Bronchial epithelial cell (primary cell): ENCODE measurements at regions not wholly inside any gene's neighbourhood (a gene's known extent, or its start where the extent isn't known, plus 50 kb on each side); places are given as distances from the start of the nearest gene placed in this dataset.

Source experiments
- DNase-seq: peaks from one replicate; pipeline ENCODE4 v3.0.0-alpha.2; 2010; ENCODE audit warnings: low read depth
- FAIRE-seq: peaks from 2 replicates; lab custom pipeline; 2011; peaks lifted over from hg19 to GRCh38; lab: Jason Lieb, UNC
- H3K27me3 ChIP-seq: 2 replicates; pipeline ENCODE4 v1.5.1; 2011; ENCODE audit warnings: low read length; ENCODE audit not compliant: control insufficient read depth, insufficient read depth
- H3K36me3 ChIP-seq: 2 replicates; pipeline ENCODE4 v1.5.1; 2011; ENCODE audit warnings: low read length; ENCODE audit not compliant: control insufficient read depth, insufficient read depth
- H3K4me3 ChIP-seq: 2 replicates; pipeline ENCODE4 v1.5.1; 2011; ENCODE audit warnings: mild to moderate bottlenecking, low read depth, low read length, control low read depth
- TF ChIP-seq, protein P1 (sequence below): IDR thresholded peaks from 2 replicates; pipeline ENCODE4 v1.5.1; 2011; ENCODE audit warnings: mild to moderate bottlenecking, moderate library complexity, low read length, control low read depth, inconsistent platforms; ENCODE audit not compliant: insufficient read depth, severe bottlenecking

DNA sequence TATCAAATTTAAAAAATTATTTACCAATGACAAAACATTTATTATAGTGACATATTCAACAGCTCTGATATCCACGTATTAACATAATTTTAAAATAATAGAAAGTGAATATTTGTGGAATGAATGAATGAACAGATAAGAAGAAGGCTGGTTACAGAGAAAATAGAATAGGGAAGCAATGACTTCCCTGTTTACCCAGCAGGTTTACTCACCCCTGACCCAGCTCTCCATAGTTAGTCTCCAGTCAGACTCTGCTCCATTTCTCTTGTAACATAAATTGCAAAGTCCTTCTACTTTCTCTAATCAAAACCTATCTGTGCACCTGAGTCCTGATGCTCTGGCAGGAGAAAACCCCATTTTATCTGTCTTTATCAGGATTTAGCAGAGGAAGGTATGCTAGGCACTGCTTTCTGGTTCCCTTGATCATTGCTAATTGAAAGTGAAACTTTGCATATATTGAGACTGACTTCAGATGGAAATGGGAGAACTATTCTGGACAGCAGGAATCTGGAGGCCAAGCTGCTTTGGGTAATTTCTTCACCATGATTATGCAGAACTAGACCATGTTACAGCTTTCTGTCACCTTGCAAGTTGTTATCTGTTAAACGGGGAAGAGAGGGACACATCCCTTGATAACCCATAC, 363.0 kb downstream of the FAT4 start:
- TF ChIP-seq, protein P1, sequence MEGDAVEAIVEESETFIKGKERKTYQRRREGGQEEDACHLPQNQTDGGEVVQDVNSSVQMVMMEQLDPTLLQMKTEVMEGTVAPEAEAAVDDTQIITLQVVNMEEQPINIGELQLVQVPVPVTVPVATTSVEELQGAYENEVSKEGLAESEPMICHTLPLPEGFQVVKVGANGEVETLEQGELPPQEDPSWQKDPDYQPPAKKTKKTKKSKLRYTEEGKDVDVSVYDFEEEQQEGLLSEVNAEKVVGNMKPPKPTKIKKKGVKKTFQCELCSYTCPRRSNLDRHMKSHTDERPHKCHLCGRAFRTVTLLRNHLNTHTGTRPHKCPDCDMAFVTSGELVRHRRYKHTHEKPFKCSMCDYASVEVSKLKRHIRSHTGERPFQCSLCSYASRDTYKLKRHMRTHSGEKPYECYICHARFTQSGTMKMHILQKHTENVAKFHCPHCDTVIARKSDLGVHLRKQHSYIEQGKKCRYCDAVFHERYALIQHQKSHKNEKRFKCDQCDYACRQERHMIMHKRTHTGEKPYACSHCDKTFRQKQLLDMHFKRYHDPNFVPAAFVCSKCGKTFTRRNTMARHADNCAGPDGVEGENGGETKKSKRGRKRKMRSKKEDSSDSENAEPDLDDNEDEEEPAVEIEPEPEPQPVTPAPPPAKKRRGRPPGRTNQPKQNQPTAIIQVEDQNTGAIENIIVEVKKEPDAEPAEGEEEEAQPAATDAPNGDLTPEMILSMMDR = no peak
- H3K4me3 ChIP-seq = no peak overlapping the region
- no peak for DNase-seq
- FAIRE-seq = no peak
- H3K36me3 ChIP-seq = no peaks in the 10 kb centered on the region
- H3K27me3 ChIP-seq = no peaks in the 10 kb centered on the region

GRCh38 chr4:125679989-125680388, 365.2 kb downstream of the FAT4 start:
- FAIRE-seq = peak; percentile 23
- TF ChIP-seq, protein P1 = no peak
- Histone ChIP-seq H3K36me3 (no peaks in the 10 kb centered on the region), H3K27me3 (no peaks in the 10 kb centered on the region), H3K4me3 (no peak overlapping the region)
- no peak for DNase-seq

DNA sequence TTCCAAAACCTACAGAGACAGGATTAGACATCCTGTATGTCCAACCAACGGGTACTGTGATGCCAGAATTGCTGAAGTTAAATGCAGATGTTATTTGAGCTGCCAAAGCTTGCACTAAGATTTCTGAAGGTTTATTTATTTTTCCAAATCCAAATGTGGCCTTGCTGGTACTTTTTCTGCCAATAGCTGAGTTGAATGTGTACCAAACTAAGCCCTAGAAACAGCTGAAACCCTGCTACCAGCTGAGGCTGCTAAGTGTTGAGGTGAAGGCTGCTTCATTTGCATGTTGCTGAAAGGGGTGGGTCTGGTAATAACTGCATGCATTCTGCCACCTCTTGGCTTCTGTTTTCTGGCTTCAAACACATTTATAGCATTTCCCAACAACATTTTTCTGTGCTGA, 366.5 kb downstream of the FAT4 start:
- no peak for FAIRE-seq

DNA sequence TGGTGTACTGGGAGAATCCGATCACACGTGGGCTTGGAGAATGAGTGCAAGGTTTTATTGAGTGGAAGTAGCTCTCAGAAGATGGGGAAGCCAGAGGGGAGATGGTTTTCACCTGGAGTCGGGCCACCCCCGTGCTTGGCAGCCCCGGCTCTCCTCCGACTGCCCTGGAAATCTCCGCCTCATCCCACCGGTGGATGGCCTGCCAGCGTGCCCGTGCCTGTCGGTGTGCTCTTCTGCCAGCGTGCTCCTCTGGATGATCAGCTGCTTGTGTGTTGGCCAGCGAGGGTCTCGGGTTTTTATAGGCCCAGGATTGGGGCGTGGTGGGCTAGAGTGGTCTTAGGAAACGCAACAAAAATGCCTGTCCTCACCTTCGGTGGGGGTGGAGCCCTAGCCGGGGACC, 368.0 kb downstream of the FAT4 start:
- DNase-seq = no peak
- Histone ChIP-seq H3K27me3 (no peaks in the 10 kb centered on the region), H3K36me3 (no peaks in the 10 kb centered on the region), H3K4me3 (no peak overlapping the region)
- FAIRE-seq = no peak
- TF ChIP-seq, protein P1 = no peak

More for the DNA sequence above, 366.5 kb downstream of the FAT4 start:
- TF ChIP-seq, protein P1 = no peak
- Histone ChIP-seq H3K27me3 (no peaks in the 10 kb centered on the region), H3K4me3 (no peak overlapping the region), H3K36me3 (no peaks in the 10 kb centered on the region)
- DNase-seq = no peak

GRCh38 chr4:125688841-125689240, 374.1 kb downstream of the FAT4 start:
- DNase-seq (no peak), FAIRE-seq (no peak)
- TF ChIP-seq, protein P1 = no peak
- H3K4me3 ChIP-seq = no peak overlapping the region
- H3K36me3 ChIP-seq = no peaks in the 10 kb centered on the region
- no peaks in the 10 kb centered on the region for H3K27me3 ChIP-seq

GRCh38 chr4:125689805-125690204, 375.1 kb downstream of the FAT4 start:
- DNase-seq (no peak), FAIRE-seq (no peak)
- Histone ChIP-seq H3K4me3 (no peak overlapping the region), H3K27me3 (no peaks in the 10 kb centered on the region), H3K36me3 (no peaks in the 10 kb centered on the region)
- TF ChIP-seq, protein P1 = no peak
